Hepatocyte (in vitro differentiated cells): ENCODE measurements at regions not wholly inside any gene's neighbourhood (a gene's known extent, or its start where the extent isn't known, plus 50 kb on each side); places are given as distances from the start of the nearest gene placed in this dataset.

Experiments used
- CTCF ChIP-seq: fragments of 200-600 bp; sonication (generic); IDR thresholded peaks from 2 replicates; pipeline ENCODE4 v1.5.1; 2016; ENCODE audit warnings: antibody characterized with exemption, mild to moderate bottlenecking; ENCODE audit not compliant: poor library complexity
- EZH2 ChIP-seq: fragments of 200-600 bp; sonication (generic); IDR thresholded peaks from 2 replicates; pipeline ENCODE4 v1.6.1; 2016; ENCODE audit warnings: antibody characterized with exemption, mild to moderate bottlenecking, borderline replicate concordance
- EZH2phosphoT487 ChIP-seq: fragments of 200-600 bp; sonication (generic); IDR thresholded peaks from one replicate; pipeline ENCODE4 v1.6.1; 2018; ENCODE audit warnings: antibody characterized with exemption, mild to moderate bottlenecking, low read depth, moderate library complexity; ENCODE audit not compliant: unreplicated experiment, severe bottlenecking

- no peak for TF ChIP-seq CTCF
- TF ChIP-seq EZH2 = no peak
- no peak for TF ChIP-seq EZH2phosphoT487
These were observed 130.0 kb upstream of the MTNR1B start for GRCh38 chr11:92839450-92839849.
